Suprapubic skin (tissue), 4 donors: ENCODE measurements at regions not wholly inside any gene's neighbourhood (a gene's known extent, or its start where the extent isn't known, plus 50 kb on each side); places are given as distances from the start of the nearest gene placed in this dataset.

Source experiments
- DNase-seq, 2 donors: peaks; one replicate each; pipeline ENCODE4 v3.0.0-alpha.2; 2019; ENCODE audit warnings: low spot score in 2 of 2
- H3K27ac ChIP-seq: fragments of 200-600 bp; sonication (generic); one replicate; pipeline ENCODE4 v1.5.1; 2019
- H3K27me3 ChIP-seq: fragments of 200-600 bp; sonication (generic); one replicate; pipeline ENCODE4 v1.5.1; 2019
- H3K36me3 ChIP-seq: fragments of 200-600 bp; sonication (generic); one replicate; pipeline ENCODE4 v1.5.1; 2019
- H3K4me1 ChIP-seq: fragments of 200-600 bp; sonication (generic); one replicate; pipeline ENCODE4 v1.5.1; 2019
- H3K4me3 ChIP-seq: fragments of 200-600 bp; sonication (generic); one replicate; pipeline ENCODE4 v1.5.1; 2019; ENCODE audit warnings: mild to moderate bottlenecking
- H3K9me3 ChIP-seq: fragments of 200-600 bp; sonication (generic); one replicate; pipeline ENCODE4 v1.5.1; 2019
- EP300 ChIP-seq: sonication (generic); formaldehyde crosslinking; IDR thresholded peaks from one replicate; pipeline ENCODE4 v1.6.1; 2017; ENCODE audit warnings: antibody characterized with exemption
- POLR2A ChIP-seq, 2 donors: fragments of 450-650 bp; IDR thresholded peaks; one replicate each; pipeline ENCODE4 v1.6.1; 2017; ENCODE audit warnings: antibody characterized with exemption in 2 of 2, mild to moderate bottlenecking in 2 of 2, moderate library complexity in 2 of 2
- POLR2AphosphoS5 ChIP-seq, 3 donors: sonication (generic); formaldehyde crosslinking; IDR thresholded peaks; one replicate each; pipeline ENCODE4 v1.6.1; 2017; ENCODE audit warnings: antibody characterized with exemption in 3 of 3
- WGBS: methylation state at CpG from one replicate; pipeline ENCODE4 v1.1.5; 2018; 5-methylcytosine and 5-hydroxymethylcytosine counted together
- TF ChIP-seq, protein P1 (sequence below), 2 donors: fragments of 200-600 bp in 1 of 2; fragments of 450-650 bp in 1 of 2; sonication (generic) in 1 of 2; IDR thresholded peaks; one replicate each; pipeline ENCODE4 v1.5.1; 2016 to 2019; ENCODE audit warnings: antibody characterized with exemption in 2 of 2, mild to moderate bottlenecking in 1 of 2, moderate library complexity in 1 of 2

- Histone ChIP-seq H3K36me3 (no peaks in the 10 kb centered on the region), H3K27ac (no peak overlapping the region), H3K9me3 (no peaks in the 10 kb centered on the region), H3K4me3 (no peak overlapping the region), H3K4me1 (peaks cover 4% of the 10 kb centered on the region), H3K27me3 (no peaks in the 10 kb centered on the region)
- TF ChIP-seq, protein P1, sequence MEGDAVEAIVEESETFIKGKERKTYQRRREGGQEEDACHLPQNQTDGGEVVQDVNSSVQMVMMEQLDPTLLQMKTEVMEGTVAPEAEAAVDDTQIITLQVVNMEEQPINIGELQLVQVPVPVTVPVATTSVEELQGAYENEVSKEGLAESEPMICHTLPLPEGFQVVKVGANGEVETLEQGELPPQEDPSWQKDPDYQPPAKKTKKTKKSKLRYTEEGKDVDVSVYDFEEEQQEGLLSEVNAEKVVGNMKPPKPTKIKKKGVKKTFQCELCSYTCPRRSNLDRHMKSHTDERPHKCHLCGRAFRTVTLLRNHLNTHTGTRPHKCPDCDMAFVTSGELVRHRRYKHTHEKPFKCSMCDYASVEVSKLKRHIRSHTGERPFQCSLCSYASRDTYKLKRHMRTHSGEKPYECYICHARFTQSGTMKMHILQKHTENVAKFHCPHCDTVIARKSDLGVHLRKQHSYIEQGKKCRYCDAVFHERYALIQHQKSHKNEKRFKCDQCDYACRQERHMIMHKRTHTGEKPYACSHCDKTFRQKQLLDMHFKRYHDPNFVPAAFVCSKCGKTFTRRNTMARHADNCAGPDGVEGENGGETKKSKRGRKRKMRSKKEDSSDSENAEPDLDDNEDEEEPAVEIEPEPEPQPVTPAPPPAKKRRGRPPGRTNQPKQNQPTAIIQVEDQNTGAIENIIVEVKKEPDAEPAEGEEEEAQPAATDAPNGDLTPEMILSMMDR (IDR thresholded peaks at IDR 0.05): no peak
- no peak for TF ChIP-seq EP300
- no peak for TF ChIP-seq POLR2AphosphoS5 (IDR thresholded peaks at IDR 0.05)
- no peak for TF ChIP-seq POLR2A (IDR thresholded peaks at IDR 0.05)
- 48% methylated on average over 4 of the region's 4 CpGs for WGBS
- DNase-seq: no peak
These were observed 154.9 kb downstream of the PJA1 start for GRCh38 chrX:69010339-69010738.

DNA sequence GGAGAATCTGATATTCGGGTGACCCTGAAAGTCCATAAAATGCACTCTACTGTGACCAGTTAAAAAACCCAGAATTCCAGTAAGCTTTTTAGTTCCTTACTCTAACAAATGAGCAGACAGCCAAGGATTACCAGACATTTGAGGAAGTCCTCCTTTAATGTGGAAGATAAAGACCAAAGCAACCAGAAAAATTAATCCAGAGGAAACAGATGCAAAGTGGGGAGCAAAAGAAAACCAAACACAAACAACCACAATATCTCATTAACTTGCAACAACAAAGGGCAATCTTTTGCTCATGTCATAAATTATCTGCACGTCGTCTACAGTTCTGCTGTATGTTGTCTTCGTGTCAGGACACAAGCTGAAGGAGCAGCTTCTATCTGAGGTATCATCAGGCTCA, 164.4 kb downstream of the PJA1 start:
- 62% methylated on average over 4 of the region's 4 CpGs for WGBS
- no peaks in the 10 kb centered on the region for H3K9me3 ChIP-seq
- no peak overlapping the region for H3K27ac ChIP-seq
- no peaks in the 10 kb centered on the region for H3K36me3 ChIP-seq
- DNase-seq: no peak
- TF ChIP-seq, protein P1 (IDR thresholded peaks at IDR 0.05): no peak
- TF ChIP-seq POLR2AphosphoS5 (IDR thresholded peaks at IDR 0.05): no peak
- TF ChIP-seq POLR2A (IDR thresholded peaks at IDR 0.05): no peak
- no peak for TF ChIP-seq EP300
- H3K4me1 ChIP-seq: peaks cover 22% of the 10 kb centered on the region
- no peak overlapping the region for H3K4me3 ChIP-seq
- no peaks in the 10 kb centered on the region for H3K27me3 ChIP-seq

GRCh38 chrX:68999931-69000330, 165.3 kb downstream of the PJA1 start:
- Histone ChIP-seq H3K27ac (no peak overlapping the region), H3K4me3 (no peak overlapping the region), H3K9me3 (no peaks in the 10 kb centered on the region), H3K27me3 (no peaks in the 10 kb centered on the region), H3K4me1 (peaks cover 29% of the 10 kb centered on the region), H3K36me3 (no peaks in the 10 kb centered on the region)
- no peak for TF ChIP-seq POLR2AphosphoS5 (IDR thresholded peaks at IDR 0.05)
- no peak for TF ChIP-seq POLR2A (IDR thresholded peaks at IDR 0.05)
- no peak for TF ChIP-seq EP300
- TF ChIP-seq, protein P1 (IDR thresholded peaks at IDR 0.05): no peak
- WGBS: 72% methylated on average over 2 of the region's 2 CpGs
- DNase-seq: no peak

- no peaks in the 10 kb centered on the region for H3K27me3 ChIP-seq
- no peak overlapping the region for H3K27ac ChIP-seq
These were observed 165.9 kb downstream of the PJA1 start for GRCh38 chrX:68999356-68999755.

DNA sequence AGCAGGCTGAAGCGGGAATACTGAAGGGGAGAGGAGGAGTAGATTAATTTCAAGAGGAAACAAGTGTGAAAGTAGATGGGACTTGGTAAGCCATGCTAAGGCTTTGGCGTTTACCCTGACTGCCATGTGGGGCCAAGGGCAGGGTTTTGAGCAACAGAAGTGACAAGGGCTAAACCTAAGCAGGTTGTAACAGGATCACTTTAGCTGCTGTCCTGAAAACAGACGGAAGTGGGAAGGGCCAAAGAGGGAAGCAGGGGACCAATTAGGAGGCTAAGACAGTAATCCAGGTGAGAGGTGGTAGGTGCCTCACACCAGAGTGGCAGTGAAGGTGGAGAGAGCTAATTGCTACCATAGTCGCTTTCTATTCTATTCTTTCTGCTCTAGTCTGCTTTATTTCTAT, 166.5 kb downstream of the PJA1 start:
- Histone ChIP-seq H3K27me3 (no peaks in the 10 kb centered on the region), H3K9me3 (no peaks in the 10 kb centered on the region), H3K4me1 (peaks cover 32% of the 10 kb centered on the region), H3K27ac (no peak overlapping the region), H3K4me3 (no peak overlapping the region), H3K36me3 (no peaks in the 10 kb centered on the region)
- DNase-seq: peak in 1 of 2 donors; percentile 27
- 58% methylated on average over 4 of the region's 4 CpGs for WGBS
- TF ChIP-seq POLR2A (IDR thresholded peaks at IDR 0.05) (no peak), EP300 (no peak), POLR2AphosphoS5 (IDR thresholded peaks at IDR 0.05) (no peak)
- TF ChIP-seq, protein P1 (IDR thresholded peaks at IDR 0.05): no peak

More at GRCh38 chrX:68999356-68999755, 165.9 kb downstream of the PJA1 start:
- Histone ChIP-seq H3K9me3 (no peaks in the 10 kb centered on the region), H3K36me3 (no peaks in the 10 kb centered on the region), H3K4me3 (no peak overlapping the region), H3K4me1 (peaks cover 31% of the 10 kb centered on the region)
- WGBS: 52% methylated on average over 4 of the region's 4 CpGs
- TF ChIP-seq EP300 (no peak), POLR2A (IDR thresholded peaks at IDR 0.05) (no peak), POLR2AphosphoS5 (IDR thresholded peaks at IDR 0.05) (no peak)
- TF ChIP-seq, protein P1 (IDR thresholded peaks at IDR 0.05): no peak
- DNase-seq: peak in 1 of 2 donors; percentile 14
